Panc1 (cell line): ENCODE measurements at regions not wholly inside any gene's neighbourhood (a gene's known extent, or its start where the extent isn't known, plus 50 kb on each side); places are given as distances from the start of the nearest gene placed in this dataset.

ENCODE experiments used
- POLR2AphosphoS5 ChIP-seq: IDR thresholded peaks from 2 replicates; pipeline ENCODE4 v1.6.1; 2012; ENCODE audit warnings: mild to moderate bottlenecking, low read depth, low read length, moderate library complexity
- TF ChIP-seq, protein P1 (sequence below): fragments of 450-650 bp; IDR thresholded peaks from 2 replicates; pipeline ENCODE4 v1.5.1; 2017; ENCODE audit warnings: mild to moderate bottlenecking

DNA sequence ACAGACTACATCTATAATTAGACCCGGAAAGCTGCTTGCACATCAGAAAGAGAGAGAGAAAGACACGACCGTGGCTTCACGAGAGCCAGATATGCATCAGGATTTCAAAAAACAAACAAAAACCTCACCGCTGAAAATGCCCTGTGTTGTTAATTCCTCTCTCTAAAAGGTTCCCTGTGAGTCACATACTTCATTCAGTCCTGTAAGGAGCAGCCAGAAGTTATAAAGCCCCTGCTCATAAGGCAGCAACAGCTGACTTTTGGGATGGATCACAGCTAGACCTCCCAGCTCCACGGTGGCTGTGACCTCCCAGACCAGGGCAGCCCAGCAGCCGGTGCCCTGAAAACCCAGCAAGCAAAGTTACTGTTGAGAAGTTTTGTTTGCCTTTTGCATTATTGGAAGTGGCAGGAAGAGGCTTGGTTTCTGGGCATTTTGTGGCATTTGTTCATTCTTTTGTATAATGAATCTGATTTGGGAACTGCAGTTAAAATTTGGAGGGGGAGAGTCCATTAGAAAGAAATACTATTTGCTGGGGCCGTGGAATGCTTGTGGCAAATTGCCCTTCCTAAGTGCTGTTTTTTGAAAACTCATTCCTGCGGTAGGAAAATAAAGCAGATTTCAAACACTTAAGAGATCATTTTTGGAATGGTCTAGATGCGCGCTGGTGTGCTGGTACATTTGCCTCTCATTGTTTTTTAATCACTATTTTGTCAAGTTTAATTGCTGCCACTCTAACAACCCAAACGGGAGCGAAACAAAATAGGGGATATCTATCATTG lies 520.4 kb downstream of the BCOR start:
- no peak for TF ChIP-seq POLR2AphosphoS5
- TF ChIP-seq, protein P1, sequence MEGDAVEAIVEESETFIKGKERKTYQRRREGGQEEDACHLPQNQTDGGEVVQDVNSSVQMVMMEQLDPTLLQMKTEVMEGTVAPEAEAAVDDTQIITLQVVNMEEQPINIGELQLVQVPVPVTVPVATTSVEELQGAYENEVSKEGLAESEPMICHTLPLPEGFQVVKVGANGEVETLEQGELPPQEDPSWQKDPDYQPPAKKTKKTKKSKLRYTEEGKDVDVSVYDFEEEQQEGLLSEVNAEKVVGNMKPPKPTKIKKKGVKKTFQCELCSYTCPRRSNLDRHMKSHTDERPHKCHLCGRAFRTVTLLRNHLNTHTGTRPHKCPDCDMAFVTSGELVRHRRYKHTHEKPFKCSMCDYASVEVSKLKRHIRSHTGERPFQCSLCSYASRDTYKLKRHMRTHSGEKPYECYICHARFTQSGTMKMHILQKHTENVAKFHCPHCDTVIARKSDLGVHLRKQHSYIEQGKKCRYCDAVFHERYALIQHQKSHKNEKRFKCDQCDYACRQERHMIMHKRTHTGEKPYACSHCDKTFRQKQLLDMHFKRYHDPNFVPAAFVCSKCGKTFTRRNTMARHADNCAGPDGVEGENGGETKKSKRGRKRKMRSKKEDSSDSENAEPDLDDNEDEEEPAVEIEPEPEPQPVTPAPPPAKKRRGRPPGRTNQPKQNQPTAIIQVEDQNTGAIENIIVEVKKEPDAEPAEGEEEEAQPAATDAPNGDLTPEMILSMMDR, result no peak
